K562 (cell line): ENCODE measurements at regions not wholly inside any gene's neighbourhood (a gene's known extent, or its start where the extent isn't known, plus 50 kb on each side); places are given as distances from the start of the nearest gene placed in this dataset.
"Not testable (repeated sequence)": the region's sequence is repeated elsewhere in the genome, so short reads cannot be mapped to it uniquely, and the experiment has no call there.

Source experiments
- ATAC-seq: fragments of 200-7000 bp; cut with Tn5 transposase; 3 replicates; pipeline ENCODE4 v1.9.1; 2020; ENCODE audit warnings: moderate library complexity
- BruUV-seq: library from RNA; stranded (reverse); fragments of 400-500 nt; replicated peaks from 2 replicates; lab custom pipeline; 2021; lab: Mats Ljungman, UMichigan
- CTCF ChIA-PET: fragments of 300-600 bp; formaldehyde crosslinking; extraction: SDS; loops from one replicate; lab custom pipeline; 2021; ENCODE audit warnings: low intra/inter-chr PET ratio; lab: Yijun Ruan, JAX
- POLR2A ChIA-PET: fragments of 300-600, 350-650 bp; sonication (Branson Sonifier 250); formaldehyde crosslinking; extraction: SDS; loops from one replicate; lab custom pipeline; 2021; ENCODE audit warnings: antibody characterized with exemption, inconsistent platforms; lab: Yijun Ruan, JAX
- DNase-seq, 4 experiments: peaks; one replicate each; pipeline versions ENCODE4 v3.0.0 to v3.0.0-alpha.2; 2011 to 2018; ENCODE audit warnings: low spot score in 3 of 4, mixed read lengths in 3 of 4; ENCODE audit errors: extremely low read depth in 1 of 4
- FAIRE-seq: peaks from 2 replicates; lab custom pipeline; 2011; peaks lifted over from hg19 to GRCh38; lab: Jason Lieb, UNC
- H2AFZ ChIP-seq: 2 replicates; pipeline ENCODE4 v1.6.0; 2011; ENCODE audit warnings: low read depth, low read length, control low read depth, inconsistent platforms
- H3K27ac ChIP-seq: fragments of 200-600 bp; 3 replicates; pipeline ENCODE4 v1.8.0; 2011; ENCODE audit warnings: low read depth, mild to moderate bottlenecking, control low read depth, inconsistent platforms, low read length, moderate library complexity, mixed read lengths; ENCODE audit errors: extremely low read depth
- H3K27me3 ChIP-seq, 2 experiments: fragments of 300-600 bp in 1 of 2; 2 replicates in 1 of 2; 3 replicates in 1 of 2; pipeline versions ENCODE4 v1.6.0 to v1.8.0; 2011; ENCODE audit warnings: inconsistent platforms in 2 of 2, low read length in 2 of 2, mild to moderate bottlenecking in 1 of 2, mixed read lengths in 1 of 2, moderate library complexity in 1 of 2; ENCODE audit not compliant: control insufficient read depth in 2 of 2, insufficient read depth in 2 of 2
- H3K36me3 ChIP-seq: fragments of 300-600 bp; 3 replicates; pipeline ENCODE4 v1.8.0; 2011; ENCODE audit warnings: mild to moderate bottlenecking, low read length, inconsistent platforms; ENCODE audit not compliant: control insufficient read depth, insufficient read depth
- H3K4me1 ChIP-seq, 2 experiments: fragments of 200-600 bp in 1 of 2; replicated peaks in 1 of 2; 2 replicates in 1 of 2; 3 replicates in 1 of 2; pipeline versions ENCODE4 v1.5.1 to v1.8.0; 2011; ENCODE audit warnings: inconsistent platforms in 2 of 2, low read length in 2 of 2, mild to moderate bottlenecking in 1 of 2, mixed read lengths in 1 of 2, moderate library complexity in 1 of 2; ENCODE audit not compliant: control insufficient read depth in 2 of 2, insufficient read depth in 2 of 2
- H3K4me2 ChIP-seq: 2 replicates; pipeline ENCODE4 v1.6.1; 2011; ENCODE audit warnings: low read length, control low read depth, inconsistent platforms, mixed read lengths; ENCODE audit not compliant: insufficient read depth
- H3K4me3 ChIP-seq: fragments of 200-600 bp; sonication (generic), shearing (Covaris generic); 2 replicates; pipeline ENCODE4 v1.5.1; 2016; ENCODE audit warnings: control low read depth, inconsistent platforms
- H3K79me2 ChIP-seq: fragments of 200-600 bp; 3 replicates; pipeline ENCODE4 v1.8.0; 2011; ENCODE audit warnings: low read length, inconsistent platforms; ENCODE audit not compliant: control insufficient read depth, insufficient read depth
- H3K9ac ChIP-seq, 2 experiments: 2 replicates each; pipeline versions ENCODE4 v1.6.0 to v1.6.1; 2011; ENCODE audit warnings: low read depth in 2 of 2, low read length in 2 of 2, control low read depth in 1 of 2, inconsistent platforms in 1 of 2, mild to moderate bottlenecking in 1 of 2, mixed read lengths in 1 of 2; ENCODE audit not compliant: insufficient read depth in 1 of 2
- H3K9me1 ChIP-seq: one replicate; pipeline ENCODE4 v1.6.0; 2011; ENCODE audit warnings: inconsistent platforms, mild to moderate bottlenecking, low read length, moderate library complexity; ENCODE audit not compliant: control insufficient read depth, insufficient read depth
- H3K9me3 ChIP-seq: replicated peaks from 2 replicates; pipeline ENCODE4 v1.5.1; 2011; ENCODE audit warnings: low read depth, low read length, inconsistent platforms; ENCODE audit not compliant: control insufficient read depth, insufficient read depth
- H4K20me1 ChIP-seq: replicated peaks from 2 replicates; pipeline ENCODE4 v1.6.1; 2011; ENCODE audit warnings: low read length, inconsistent platforms, mixed read lengths; ENCODE audit not compliant: control insufficient read depth, insufficient read depth
- FOXP4 ChIP-seq: sonication (generic); formaldehyde crosslinking; IDR thresholded peaks from 2 replicates; pipeline ENCODE4 v1.8.0; 2022; ENCODE audit warnings: mild to moderate bottlenecking, missing genetic modification reagents, borderline replicate concordance
- NFATC3 ChIP-seq: fragments of 450-650 bp; IDR thresholded peaks from 2 replicates; pipeline ENCODE4 v1.6.1; 2017; ENCODE audit warnings: mild to moderate bottlenecking
- ZNF134 ChIP-seq: fragments of 250-450 bp; sonication (Bioruptor Pico); conservative IDR thresholded peaks from 2 replicates; pipeline ENCODE4 v1.4.0; 2020
- ZNF41 ChIP-seq: fragments of 250-450 bp; sonication (Bioruptor Pico); conservative IDR thresholded peaks from 2 replicates; pipeline ENCODE4 v1.4.0; 2020; ENCODE audit warnings: mild to moderate bottlenecking
- WGBS: fragments of 100-300 bp; shearing (Covaris generic); methylation state at CpG from one replicate; pipeline ENCODE4 v1.1.6; 2016; ENCODE audit warnings: low coverage, mixed read lengths; ENCODE audit not compliant: insufficient coverage; ENCODE audit errors: missing lambda C conversion rate; 5-methylcytosine and 5-hydroxymethylcytosine counted together
- in situ Hi-C: fragments of 300-500 bp; cut with MboI; formaldehyde crosslinking; loops from 4 replicates; pipeline ENCODE4 v1.15.0; 2018; ENCODE audit warnings: inconsistent platforms, mixed read lengths
- intact Hi-C: fragments of 100-400 bp; cut with micrococcal nuclease; formaldehyde crosslinking; loops from 2 replicates; pipeline ENCODE4 v1.14.2; 2022

GRCh38 chrX:1751781-1752180 lies 136.9 kb downstream of the ASMT start:
- Histone ChIP-seq H3K4me3 (no peak overlapping the region), H3K27me3 (peaks cover 0 to 8% of the 10 kb centered on the region in 2 experiments; a peak in 1 of 5 replicates), H4K20me1 (no peaks in the 10 kb centered on the region), H3K27ac (no peak overlapping the region), H2AFZ (no peak overlapping the region), H3K9ac (no peak overlapping the region), H3K4me1 (no peaks in the 10 kb centered on the region), H3K9me1 (no peaks in the 10 kb centered on the region), H3K79me2 (no peaks in the 10 kb centered on the region), H3K4me2 (no peak overlapping the region), H3K9me3 (no peaks in the 10 kb centered on the region), H3K36me3 (no peaks in the 10 kb centered on the region)
- POLR2A ChIA-PET = no interaction called here
- ATAC-seq = no peak
- 3% methylated on average over 5 of the region's 5 CpGs for WGBS
- in situ Hi-C loops = no loop called here
- intact Hi-C loops = no loop called here
- DNase-seq = no peak
- CTCF ChIA-PET = no interaction called here
- no peak for TF ChIP-seq FOXP4 (CRISPR knock-in tag)
- TF ChIP-seq NFATC3 = no peak
- no peak for TF ChIP-seq ZNF41 (CRISPR knock-in tag)
- TF ChIP-seq ZNF134 = no peak
- TF ChIP-seq, all 486 proteins: peak for 0
- BruUV-seq = no TSS peak
- no peak for FAIRE-seq

- H3K27ac ChIP-seq, H3K36me3 ChIP-seq, H3K79me2 ChIP-seq, in situ Hi-C loops, H2AFZ ChIP-seq, intact Hi-C loops, H3K9ac ChIP-seq, BruUV-seq, CTCF ChIA-PET, H3K9me1 ChIP-seq, FAIRE-seq, H3K27me3 ChIP-seq, ATAC-seq, H3K9me3 ChIP-seq, H3K4me3 ChIP-seq, H3K4me2 ChIP-seq, DNase-seq, POLR2A ChIA-PET, H3K4me1 ChIP-seq, H4K20me1 ChIP-seq: not testable (repeated sequence)
Measured at GRCh38 chrX:1752799-1753198, 137.9 kb downstream of the ASMT start.
